H4 (cell line): ENCODE measurements at regions not wholly inside any gene's neighbourhood (a gene's known extent, or its start where the extent isn't known, plus 50 kb on each side); places are given as distances from the start of the nearest gene placed in this dataset.

ENCODE experiments used
- DNase-seq: peaks from one replicate; pipeline ENCODE4 v3.0.0-alpha.2; 2015; ENCODE audit warnings: low spot score

GRCh38 chr2:104758199-104758620, 95.7 kb upstream of the POU3F3 start:
- DNase-seq = no peak

GRCh38 chr2:104762031-104762430, 91.9 kb upstream of the POU3F3 start:
- DNase-seq = no peak

- DNase-seq = no peak
Observed at GRCh38 chr2:104766683-104767082, 87.2 kb upstream of the POU3F3 start.

GRCh38 chr2:104768694-104769093, 85.2 kb upstream of the POU3F3 start:
- no peak for DNase-seq

- DNase-seq = no peak
Observed at GRCh38 chr2:104769096-104769495, 84.8 kb upstream of the POU3F3 start.

GRCh38 chr2:104772996-104773395, 80.9 kb upstream of the POU3F3 start:
- DNase-seq = no peak

GRCh38 chr2:104774631-104775030, 79.3 kb upstream of the POU3F3 start:
- no peak for DNase-seq

- no peak for DNase-seq
Observed at GRCh38 chr2:104777721-104778120, 76.2 kb upstream of the POU3F3 start.

GRCh38 chr2:104781151-104781550, 72.8 kb upstream of the POU3F3 start:
- DNase-seq = no peak

GRCh38 chr2:104784264-104784663, 69.7 kb upstream of the POU3F3 start:
- DNase-seq = no peak

- no peak for DNase-seq
Observed at GRCh38 chr2:104786204-104786603, 67.7 kb upstream of the POU3F3 start.

- no peak for DNase-seq
Observed at GRCh38 chr2:104786821-104787220, 67.1 kb upstream of the POU3F3 start.

GRCh38 chr2:104787298-104788065, 66.4 kb upstream of the POU3F3 start:
- DNase-seq = no peak

GRCh38 chr2:104788742-104789455, 65.0 kb upstream of the POU3F3 start:
- DNase-seq = no peak

- DNase-seq = no peak
Observed at GRCh38 chr2:104790100-104790811, 63.7 kb upstream of the POU3F3 start.

- no peak for DNase-seq
Observed at GRCh38 chr2:104790901-104791495, 62.9 kb upstream of the POU3F3 start.

- DNase-seq = no peak
Observed at GRCh38 chr2:104793966-104794365, 59.9 kb upstream of the POU3F3 start.

GRCh38 chr2:104794441-104794840, 59.5 kb upstream of the POU3F3 start:
- DNase-seq = no peak
